Endothelial cell of umbilical vein (primary cell): ENCODE measurements at regions not wholly inside any gene's neighbourhood (a gene's known extent, or its start where the extent isn't known, plus 50 kb on each side); places are given as distances from the start of the nearest gene placed in this dataset.

Experiments used
- EZH2 ChIP-seq: IDR thresholded peaks from 2 replicates; pipeline ENCODE4 v1.6.1; 2012; ENCODE audit warnings: borderline replicate concordance, low read depth, mild to moderate bottlenecking, moderate library complexity, low read length, inconsistent platforms; ENCODE audit not compliant: severe bottlenecking
- FOS ChIP-seq: IDR thresholded peaks from 2 replicates; pipeline ENCODE4 v1.6.1; 2011; ENCODE audit warnings: mild to moderate bottlenecking, low read length, moderate library complexity, borderline replicate concordance; ENCODE audit not compliant: insufficient read depth
- GATA2 ChIP-seq: IDR thresholded peaks from 2 replicates; pipeline ENCODE4 v1.7.0; 2011; ENCODE audit warnings: low read depth, mild to moderate bottlenecking, moderate library complexity, mixed read lengths, low read length; ENCODE audit not compliant: insufficient read length, insufficient read depth
- JUN ChIP-seq: IDR thresholded peaks from 2 replicates; pipeline ENCODE4 v1.6.1; 2011; ENCODE audit warnings: borderline replicate concordance, low read depth; ENCODE audit not compliant: insufficient read length, insufficient read depth
- MYC ChIP-seq: IDR thresholded peaks from one replicate; pipeline ENCODE4 v1.6.1; 2011; ENCODE audit warnings: mild to moderate bottlenecking, low read depth, low read length
- POLR2A ChIP-seq: IDR thresholded peaks from 2 replicates; pipeline ENCODE4 v1.6.1; 2012; ENCODE audit warnings: low read depth, mild to moderate bottlenecking, control low read depth, low read length
- POLR2AphosphoS5 ChIP-seq: IDR thresholded peaks from 2 replicates; pipeline ENCODE4 v1.6.1; 2012; ENCODE audit warnings: low read depth, mild to moderate bottlenecking, control low read depth, low read length, moderate library complexity; ENCODE audit not compliant: insufficient read depth
- TF ChIP-seq, protein P1 (sequence below), 2 donors: IDR thresholded peaks; 1 replicate in 1 of 2; 2 replicates in 1 of 2; pipeline ENCODE4 v1.5.1; 2011; ENCODE audit warnings: low read length in 2 of 2, mild to moderate bottlenecking in 2 of 2, moderate library complexity in 2 of 2, control low read depth in 1 of 2, inconsistent platforms in 1 of 2, low read depth in 1 of 2; ENCODE audit not compliant: insufficient read depth in 1 of 2; ENCODE audit errors: extremely low read depth in 1 of 2
- TF ChIP-seq, protein P2 (sequence below): IDR thresholded peaks from 2 replicates; pipeline ENCODE4 v1.6.1; 2011; ENCODE audit not compliant: insufficient read depth, insufficient read length

DNA sequence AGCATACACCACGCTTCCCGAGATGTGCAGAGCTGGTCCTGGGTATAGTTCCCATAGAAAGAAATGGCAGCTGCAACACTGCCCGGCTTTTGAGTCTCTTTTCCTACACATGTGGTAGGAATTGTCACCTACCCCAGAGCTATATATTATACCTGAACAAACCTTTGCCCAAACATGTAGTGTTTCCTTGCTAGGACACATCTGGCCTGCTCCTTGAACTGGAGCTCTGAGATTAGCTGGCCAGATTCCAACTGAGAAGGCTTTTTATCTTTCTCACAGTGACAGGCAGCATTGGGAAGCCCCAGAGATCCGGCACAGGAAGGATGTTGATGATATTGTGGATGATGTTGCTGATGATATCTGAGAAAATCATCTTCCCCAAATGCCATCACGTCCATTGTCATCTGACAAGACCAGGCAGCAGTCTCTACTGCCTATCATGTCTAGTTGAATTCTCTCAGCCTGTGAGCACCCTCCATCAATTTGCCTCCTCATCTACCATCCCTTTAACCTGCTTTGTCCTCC, 115.0 kb upstream of the SMYD2 start:
- TF ChIP-seq, protein P1, sequence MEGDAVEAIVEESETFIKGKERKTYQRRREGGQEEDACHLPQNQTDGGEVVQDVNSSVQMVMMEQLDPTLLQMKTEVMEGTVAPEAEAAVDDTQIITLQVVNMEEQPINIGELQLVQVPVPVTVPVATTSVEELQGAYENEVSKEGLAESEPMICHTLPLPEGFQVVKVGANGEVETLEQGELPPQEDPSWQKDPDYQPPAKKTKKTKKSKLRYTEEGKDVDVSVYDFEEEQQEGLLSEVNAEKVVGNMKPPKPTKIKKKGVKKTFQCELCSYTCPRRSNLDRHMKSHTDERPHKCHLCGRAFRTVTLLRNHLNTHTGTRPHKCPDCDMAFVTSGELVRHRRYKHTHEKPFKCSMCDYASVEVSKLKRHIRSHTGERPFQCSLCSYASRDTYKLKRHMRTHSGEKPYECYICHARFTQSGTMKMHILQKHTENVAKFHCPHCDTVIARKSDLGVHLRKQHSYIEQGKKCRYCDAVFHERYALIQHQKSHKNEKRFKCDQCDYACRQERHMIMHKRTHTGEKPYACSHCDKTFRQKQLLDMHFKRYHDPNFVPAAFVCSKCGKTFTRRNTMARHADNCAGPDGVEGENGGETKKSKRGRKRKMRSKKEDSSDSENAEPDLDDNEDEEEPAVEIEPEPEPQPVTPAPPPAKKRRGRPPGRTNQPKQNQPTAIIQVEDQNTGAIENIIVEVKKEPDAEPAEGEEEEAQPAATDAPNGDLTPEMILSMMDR (IDR thresholded peaks at IDR 0.05; ENCODE audit: extremely low read depth in 1 of 2, insufficient read depth in 1 of 2, low read depth in 1 of 2, low read length in 2 of 2): no peak
- TF ChIP-seq MYC (no peak), POLR2A (no peak), EZH2 (no peak), POLR2AphosphoS5 (no peak), FOS (no peak), JUN (no peak), GATA2 (no peak)
- TF ChIP-seq, protein P2, sequence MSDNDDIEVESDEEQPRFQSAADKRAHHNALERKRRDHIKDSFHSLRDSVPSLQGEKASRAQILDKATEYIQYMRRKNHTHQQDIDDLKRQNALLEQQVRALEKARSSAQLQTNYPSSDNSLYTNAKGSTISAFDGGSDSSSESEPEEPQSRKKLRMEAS: no peak
